M059J (cell line): ENCODE measurements at regions not wholly inside any gene's neighbourhood (a gene's known extent, or its start where the extent isn't known, plus 50 kb on each side); places are given as distances from the start of the nearest gene placed in this dataset.

Experiments used
- DNase-seq: peaks from one replicate; pipeline ENCODE4 v3.0.0-alpha.2; 2012; ENCODE audit warnings: low read depth

DNA sequence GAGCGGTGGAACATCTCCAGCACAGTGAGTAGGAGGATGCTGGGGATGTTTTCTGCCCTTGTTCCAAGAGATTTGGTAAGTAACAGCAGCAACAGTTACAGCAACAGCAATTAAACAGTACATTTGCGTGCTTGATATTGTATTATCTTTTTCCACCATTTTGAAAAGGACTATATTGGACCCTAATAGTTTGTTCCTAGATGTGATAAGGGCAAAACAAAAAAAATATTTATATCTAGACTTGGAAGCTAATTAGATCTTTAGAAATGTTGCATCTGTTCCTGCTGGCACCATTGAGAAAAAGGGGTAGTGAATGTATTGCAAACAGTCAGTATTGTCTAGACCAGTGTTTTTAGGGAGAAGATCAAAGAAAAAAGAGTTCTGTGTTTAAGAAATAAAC is 759.9 kb downstream of the JRKL start:
- DNase-seq: no peak

DNA sequence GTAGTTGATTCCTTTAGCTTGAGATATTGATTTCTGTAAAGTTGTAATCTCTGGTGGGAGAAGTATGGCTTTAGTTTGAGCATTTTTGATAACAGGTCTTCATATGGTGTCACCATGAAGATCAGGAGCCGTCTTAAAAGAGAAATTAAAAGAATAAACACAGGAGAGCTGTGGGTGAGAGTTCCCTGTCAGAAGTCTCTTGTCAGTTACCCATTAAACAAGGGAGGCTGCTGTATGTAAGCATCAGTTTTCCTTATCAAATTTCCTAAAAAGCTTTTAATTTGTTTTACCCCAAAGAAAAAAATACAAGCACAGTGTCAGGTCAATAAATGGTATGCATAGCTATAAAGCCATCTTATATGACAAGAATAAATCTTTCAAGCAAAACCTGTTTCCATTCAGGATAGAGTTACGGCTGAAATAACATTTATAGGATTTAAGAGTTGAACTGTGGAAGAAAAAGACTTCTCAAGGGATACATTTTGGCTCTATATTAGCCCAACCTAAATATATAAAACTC is 767.5 kb downstream of the JRKL start:
- DNase-seq: no peak

DNA sequence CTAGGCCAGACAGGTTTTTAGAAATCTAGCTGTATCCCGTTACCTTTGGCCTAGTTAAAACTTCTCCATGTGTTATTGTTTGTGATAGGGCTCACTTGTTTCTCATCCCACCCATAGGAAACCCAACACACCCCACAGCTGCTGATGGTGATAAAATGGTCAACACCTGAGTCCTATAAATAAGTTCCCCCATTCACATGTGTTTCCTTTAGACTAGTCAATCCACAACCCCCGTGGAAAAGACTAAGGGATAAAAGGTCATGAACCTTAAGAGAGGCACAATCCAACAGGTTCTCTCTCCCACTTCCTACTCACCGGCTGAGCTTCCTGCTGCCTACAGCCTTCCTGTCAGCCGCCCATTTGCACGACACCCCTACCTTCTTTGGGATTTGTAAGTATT is 768.4 kb downstream of the JRKL start:
- DNase-seq: no peak

DNA sequence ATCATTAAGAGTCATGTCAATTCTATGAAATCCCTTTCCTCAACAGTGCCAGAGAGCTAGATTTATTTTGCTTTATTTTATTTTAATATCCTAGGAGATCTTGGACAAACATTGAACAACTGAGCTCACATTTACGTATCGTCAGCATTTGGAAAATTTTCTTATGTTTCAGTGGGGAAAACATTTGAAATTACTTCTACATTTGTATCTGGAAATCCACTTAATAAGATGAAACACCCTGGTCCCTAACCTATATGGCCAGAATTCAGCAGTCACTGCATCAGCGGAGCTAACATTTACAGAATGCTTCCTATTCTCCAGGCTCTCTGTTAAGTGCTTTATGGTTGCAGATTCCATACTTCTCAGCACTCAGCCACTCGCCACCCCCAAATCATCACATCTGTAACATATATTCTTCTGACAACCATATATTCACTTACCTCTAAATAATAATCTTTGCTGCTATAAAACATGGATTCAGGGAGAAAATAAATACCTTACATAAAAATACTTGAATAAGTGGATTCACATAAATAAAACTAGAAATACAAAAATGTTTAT is 773.9 kb downstream of the JRKL start:
- DNase-seq: no peak

DNA sequence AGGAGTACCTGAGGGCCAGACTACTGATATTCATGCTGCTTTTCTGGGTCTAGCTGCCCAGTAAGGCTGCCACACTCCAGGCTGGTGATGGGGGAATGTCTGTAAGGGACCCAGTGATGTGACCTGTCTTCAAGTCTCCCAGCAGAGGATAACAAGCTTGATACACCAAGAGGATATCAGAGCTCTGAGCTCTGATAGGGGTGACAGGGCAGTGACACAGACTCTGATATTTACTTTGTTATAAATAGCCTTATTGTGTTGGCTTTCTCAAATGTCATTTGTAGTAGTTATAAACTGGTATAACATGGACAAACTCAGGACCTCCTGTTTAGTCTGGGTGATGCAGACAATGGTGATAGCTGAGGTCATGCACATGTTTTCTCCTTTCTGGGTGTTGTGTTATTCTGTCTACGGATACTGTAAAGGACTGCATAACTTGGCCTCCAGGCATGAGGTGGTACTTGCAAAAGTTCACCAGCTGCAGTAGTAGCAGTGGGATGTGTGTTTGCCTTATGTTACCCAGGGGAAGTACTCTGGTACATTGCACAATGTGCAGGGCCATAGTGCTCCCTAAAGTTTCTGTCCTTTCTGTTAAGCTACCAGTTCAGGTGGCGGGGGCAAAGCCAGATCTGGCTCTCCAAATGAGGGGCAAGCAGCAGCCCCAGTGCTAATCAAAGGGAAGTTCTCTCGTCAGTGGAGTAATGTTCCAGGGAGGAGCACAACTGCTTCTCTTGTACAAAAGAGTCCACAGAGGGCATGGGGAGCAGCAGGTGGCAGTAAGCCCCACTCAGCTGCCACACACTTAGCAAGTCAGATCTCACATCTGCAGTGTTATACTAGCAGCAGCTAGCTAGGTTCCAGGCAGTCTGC is 812.2 kb downstream of the JRKL start:
- DNase-seq: no peak

DNA sequence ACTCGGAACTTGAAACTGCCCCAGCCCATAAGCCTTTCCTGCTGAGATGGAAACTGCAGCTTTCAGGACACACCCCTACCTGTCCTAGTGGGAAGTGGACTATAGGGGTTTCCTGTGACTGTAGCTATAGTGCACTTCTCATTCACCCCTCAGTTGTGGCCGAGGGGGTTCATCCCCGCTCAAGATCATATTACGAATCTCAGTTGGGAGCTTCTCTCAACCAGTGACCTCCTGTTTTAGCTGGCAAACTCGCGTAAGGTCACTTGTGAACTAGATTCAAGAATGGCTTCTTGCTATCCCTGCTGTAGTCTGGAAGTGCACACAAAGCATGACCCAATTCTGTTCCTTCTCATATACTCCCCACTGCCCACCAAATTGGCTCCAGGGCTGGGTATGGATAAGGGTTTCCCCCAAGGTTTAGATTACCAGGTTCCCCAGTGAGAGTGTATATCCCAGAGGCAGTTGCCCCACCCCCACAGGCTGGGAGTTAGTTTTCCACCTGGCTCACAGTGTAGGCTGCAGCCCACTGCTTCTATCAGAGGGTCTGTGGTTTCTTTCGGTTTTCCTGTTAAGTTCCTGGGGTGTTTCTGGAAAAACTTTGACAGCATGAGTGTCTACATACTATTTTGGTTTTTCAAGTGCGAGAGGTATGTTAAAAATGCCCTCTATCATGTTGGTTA is 812.9 kb downstream of the JRKL start:
- no peak for DNase-seq

DNA sequence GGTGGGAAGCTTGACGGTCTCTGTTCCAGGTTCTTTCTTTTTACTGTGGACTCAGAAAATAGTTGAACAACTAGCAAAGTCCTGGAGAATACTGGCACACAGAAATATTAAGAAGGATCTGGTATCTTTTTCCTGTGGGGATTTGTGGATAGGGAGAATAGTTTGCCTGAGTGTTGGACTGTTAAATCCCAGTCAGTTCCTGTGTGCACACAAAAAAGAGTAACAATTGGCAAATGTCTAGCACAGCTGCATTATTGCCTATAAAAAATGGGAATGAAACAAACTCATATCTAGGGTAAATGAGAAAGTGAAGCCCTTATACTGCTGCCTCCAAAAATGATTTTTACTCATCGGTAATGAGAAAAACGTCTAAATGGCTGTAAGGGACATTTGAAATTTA is 828.2 kb downstream of the JRKL start:
- no peak for DNase-seq

DNA sequence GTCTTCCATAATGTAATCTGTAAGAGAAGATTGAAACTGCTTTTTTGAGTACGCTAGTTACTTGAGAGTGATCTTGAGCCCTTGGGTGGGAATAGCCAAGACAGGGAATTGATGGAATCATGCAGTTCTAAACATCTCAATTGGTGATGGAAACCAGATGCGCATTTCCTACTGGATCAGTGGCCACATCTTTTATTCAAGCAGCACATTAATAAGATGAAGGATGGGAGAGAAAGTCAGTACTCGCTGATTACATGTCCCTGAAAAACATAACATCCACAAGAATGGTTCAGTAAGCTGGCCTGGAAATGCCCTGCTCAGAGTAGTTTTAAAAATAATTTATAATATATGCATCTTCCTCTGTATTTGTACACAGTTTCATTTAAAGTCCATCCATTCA is 833.8 kb downstream of the JRKL start:
- no peak for DNase-seq

DNA sequence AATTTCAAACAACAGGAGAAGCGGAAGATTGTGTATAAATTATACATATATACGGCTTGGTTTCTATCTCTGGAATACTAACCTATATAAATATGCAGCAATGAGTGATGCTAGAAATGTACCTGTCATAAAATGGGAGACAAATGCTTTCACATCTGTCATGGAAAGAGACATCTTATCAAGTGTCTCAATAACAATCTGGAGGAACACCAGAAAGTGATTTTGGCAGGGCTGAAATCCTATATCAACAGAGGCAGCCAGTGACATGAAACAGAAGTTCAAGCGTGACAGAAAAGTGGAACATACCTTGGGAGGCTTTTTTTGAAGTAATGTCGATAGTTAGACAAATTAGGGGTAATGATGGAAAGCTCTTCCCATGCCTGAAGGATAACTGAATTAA is 834.6 kb downstream of the JRKL start:
- DNase-seq: no peak

DNA sequence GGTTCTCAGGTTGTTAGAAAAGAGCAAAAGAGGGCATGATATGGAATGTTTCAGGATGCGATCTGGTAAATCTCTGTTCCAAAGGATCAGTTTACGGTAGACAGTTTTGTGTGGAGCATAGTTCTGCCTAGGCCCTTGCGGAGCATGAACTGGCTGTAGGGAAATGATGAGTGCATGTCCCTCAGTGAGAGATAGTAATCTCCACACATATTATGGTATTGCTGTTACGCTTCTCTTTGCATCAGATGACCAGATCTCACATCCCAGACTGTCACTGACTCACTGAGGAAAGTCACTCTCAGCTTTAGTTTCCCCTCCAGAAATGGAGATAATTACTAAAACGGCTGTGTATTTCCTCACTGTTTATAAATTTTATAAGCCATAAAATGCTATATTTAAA is 836.0 kb downstream of the JRKL start:
- no peak for DNase-seq

DNA sequence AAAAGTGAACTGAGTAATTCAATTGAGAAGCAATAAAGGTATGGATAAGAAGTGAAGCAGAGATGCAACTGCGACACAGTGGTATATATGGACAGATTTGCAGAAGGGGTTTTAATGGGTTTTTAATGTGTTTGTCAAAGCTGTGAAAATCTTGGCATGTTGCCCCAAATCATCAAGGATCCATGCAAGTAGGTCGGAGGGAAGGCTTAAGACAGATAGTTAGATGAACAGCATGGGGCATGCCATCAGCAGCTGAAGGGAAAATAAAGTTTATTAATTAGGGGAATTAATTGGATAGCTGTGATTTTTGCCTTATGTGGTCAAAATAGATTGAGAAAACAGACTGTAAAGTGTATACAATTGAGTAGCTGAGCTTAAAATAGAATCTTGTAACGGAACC is 840.1 kb downstream of the JRKL start:
- DNase-seq: no peak

DNA sequence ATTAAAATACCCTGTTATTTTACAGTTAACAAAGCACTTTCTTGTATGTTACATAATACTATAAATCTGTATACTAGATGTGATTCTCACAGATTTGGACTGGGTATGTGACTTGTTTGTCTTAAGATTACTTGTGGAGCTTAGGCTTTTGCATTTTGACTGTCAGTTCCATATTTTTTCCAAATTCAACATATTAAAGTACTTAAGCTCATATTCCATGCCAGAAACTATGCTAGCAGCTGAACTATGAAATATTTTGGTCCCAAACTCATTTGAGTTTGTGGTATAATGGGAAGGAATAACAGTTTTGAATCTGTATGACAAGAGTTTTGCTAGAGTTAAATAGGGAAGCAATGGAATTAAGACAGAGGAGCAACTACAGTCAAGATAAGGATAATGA is 841.4 kb downstream of the JRKL start:
- no peak for DNase-seq

DNA sequence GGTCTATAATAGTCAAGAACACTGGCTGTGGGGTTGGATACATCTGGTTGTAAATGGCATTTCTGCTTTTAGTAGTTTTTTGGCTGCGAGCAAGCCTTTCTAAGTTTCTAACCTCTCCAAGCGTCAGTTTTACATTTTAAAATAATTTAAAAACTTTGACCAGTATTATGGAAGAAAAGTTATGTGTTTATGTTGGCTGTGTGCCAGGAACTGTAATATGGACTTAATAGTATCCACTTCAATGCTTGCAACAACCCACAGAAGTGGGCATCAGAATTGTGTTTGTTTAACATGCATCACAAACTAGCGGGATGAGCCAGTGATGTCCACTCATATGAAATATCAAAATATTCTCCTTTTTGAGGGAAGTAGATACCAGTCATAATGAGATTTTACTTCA is 844.2 kb downstream of the JRKL start:
- no peak for DNase-seq

DNA sequence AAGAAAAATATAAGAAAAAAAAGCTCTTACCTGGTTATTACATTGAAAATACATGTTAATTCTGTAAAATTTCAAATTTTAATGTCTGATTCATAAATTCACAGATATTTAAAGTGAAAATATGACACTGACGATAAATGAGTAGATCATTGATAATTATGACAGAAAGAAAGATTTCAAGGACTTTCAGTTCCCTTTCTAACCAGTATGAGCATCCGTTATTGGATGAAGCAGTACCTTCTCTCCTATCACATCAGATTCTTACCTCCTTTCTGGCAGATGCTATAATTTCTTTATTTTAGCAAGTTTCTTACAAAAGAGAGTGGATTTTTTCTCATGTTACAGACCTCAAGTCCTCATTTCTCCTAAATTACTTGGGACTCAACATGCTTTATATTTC is 847.3 kb downstream of the JRKL start:
- no peak for DNase-seq

DNA sequence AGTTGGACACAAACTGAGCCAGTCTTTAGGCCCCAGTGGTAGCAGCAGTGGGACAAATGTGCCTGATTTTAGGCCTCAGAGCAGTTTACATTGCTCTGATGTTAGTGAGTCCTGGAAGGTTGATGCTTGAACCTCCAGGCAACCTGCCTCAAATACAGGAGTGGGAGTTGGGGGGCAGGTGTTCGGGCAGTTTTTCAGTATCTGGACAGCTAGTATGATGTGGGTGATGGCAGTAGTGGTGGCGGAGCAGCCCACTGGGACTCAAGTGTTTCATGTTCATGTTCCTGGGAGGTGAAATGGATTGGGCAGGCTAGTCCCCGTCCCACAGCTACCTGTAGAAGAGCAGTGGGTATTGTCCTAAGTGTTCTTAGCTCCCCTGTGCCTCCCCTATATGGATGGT is 857.8 kb downstream of the JRKL start:
- no peak for DNase-seq

DNA sequence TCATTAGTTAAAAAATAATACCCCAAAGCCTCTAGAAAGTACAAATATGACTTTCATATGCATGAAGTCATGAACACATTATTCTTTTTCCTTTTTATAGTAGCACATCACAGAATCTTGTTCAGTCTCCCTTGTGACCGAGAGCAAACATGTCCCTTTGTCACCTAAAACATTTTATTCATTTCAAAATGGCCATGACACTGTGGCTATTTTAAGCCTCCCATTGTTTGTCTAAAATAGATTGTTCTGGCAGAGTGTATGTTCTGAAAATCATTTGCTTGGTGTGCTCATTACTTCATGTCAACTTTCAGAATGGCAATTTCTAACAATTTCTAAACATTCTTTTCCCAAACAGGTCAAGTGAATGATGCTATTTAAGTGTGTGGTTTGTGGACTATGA is 865.0 kb downstream of the JRKL start:
- DNase-seq: no peak

DNA sequence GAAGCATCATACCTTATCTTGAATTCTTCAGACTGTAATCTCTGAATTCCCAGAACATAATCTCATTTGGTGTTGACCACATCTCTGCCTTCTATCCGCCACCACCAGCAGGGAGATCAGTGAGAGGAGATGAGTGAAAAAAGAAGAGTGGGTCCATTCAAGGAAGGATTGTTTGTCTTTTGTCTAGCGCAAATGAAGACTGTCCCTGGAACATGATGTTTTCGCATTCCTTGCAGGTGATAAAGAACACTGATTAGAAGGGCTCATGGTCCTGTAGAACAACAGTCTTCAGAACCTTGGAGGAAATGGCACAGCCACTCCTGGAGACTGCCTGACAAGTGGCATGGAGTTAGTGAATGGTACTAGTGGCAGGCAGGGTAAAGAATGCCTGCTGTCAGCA is 869.6 kb downstream of the JRKL start:
- no peak for DNase-seq

DNA sequence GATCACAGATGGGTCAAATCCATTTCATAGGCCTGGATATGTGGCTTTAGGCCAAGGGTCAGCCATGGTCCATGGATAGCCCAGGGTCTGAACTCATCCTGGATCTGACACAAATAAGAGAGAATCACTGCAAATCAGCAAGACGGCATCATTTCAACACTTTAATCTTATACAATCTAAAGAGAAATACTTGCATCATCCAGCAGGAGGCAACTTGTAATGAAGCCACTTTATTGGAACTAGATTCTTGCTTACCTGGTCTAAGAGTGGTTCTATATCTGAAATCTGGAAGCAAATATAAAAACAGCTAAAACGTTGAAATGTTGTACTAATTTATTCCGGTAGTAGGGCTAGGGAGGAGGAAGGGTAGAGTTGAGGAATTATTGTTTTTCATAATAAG is 870.1 kb downstream of the JRKL start:
- DNase-seq: no peak

DNA sequence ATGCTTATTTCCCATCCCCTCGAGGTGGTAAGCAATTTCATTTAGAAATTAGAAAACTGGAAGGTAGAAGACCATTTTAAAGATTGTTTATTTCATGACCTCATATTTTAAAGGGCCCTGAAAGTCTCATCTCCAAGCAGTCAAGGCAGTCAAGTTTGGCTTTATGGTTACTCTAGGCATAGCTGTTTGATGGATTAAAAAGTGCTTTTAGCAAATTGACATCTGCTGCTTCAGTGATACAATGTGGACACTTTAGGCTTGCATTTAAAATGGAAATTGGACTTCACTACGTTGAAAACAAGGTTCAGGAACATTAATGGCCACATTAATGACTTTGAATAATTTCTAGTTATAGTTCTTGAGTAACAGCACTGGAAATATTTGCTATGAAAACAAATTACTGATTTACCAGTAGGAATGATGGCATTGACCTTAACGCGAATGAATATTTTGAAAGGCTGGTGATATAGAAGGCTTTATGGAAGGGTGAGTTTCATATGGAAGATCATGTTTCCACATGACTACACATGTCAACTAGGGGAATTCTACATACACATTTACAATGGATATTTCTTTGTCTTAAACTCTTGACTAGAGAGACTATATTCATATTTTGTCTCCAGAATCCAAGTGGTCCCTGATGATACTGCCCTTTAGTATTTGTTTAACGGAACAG is 873.5 kb downstream of the JRKL start:
- no peak for DNase-seq

DNA sequence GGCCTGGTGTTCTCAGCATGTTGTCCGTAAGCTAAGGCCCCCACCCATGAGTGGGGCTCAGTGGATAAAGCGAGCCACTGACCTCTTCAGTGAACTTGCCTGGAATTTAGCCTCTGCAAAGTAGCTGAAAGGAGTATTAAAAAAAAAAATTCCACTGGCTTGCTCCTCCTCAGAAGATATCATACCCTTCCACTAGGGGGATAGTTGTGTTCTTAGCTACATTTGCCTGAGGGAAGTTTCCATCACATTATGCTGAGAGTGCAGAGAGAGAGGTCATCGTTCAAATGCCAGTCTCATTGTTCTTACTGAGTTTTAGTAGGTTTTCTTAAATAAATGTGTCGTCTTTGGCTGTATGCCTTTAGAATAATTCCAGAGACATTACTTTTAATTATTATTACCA is 879.7 kb downstream of the JRKL start:
- peak; percentile 37 for DNase-seq

DNA sequence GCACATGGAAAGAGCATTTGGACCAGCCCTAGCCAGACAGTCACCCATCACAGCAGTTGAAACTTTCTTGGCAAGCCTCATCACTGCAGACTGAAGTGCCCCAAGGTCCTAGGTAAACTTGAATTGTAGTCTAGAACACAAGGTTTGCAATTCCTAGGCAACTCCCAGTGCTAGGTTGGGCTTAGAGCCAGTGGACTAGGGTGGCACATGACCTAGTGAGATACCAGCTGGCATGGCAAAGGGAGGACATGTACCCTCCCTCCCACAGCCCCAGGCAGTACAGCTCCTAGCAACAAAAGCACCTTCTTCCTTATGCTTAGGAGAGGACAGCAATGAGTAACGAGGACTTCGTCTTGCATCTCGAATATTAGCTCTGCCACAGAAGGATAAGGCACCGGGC is 889.5 kb downstream of the JRKL start:
- no peak for DNase-seq

DNA sequence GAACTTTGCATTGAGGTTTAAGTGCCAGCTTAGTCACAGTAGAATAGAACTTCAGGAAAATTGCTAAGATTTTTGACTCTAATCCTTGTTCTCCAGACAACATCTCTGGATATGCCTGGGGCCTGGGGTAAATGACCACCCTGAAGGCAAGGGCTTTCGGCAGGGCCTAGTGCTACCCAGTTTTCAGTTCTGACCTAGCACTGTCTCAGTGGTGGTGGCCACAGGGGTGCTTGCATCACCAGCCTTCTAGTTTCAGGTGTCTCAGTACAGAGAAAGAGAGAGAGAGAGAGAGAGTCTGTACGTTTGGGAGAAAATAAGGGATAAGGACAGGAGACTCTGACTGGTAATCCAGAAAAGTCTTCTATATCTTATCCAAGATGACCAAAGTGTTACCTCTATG is 890.5 kb downstream of the JRKL start:
- no peak for DNase-seq

DNA sequence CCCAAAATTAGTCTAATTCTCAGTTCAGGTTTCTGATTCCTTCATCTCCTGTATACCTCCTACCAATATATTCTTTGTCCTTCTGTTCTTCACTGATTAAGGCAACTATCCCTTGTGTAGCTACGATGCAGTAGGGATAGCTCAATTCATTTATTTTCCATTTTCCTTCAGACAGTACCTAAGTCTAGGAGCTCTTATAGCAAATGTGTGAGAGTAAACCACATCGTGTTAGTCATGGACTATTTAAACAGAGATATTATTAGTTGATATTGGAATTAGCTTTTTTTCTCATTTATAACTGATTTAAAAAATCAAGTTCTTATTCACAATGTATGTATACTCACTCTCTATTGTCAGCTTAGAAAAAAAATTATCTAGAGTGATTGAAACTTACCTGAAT is 900.0 kb downstream of the JRKL start:
- DNase-seq: no peak
